ENCODE measurements at regions not wholly inside any gene's neighbourhood (a gene's known extent, or its start where the extent isn't known, plus 50 kb on each side); places are given as distances from the start of the nearest gene placed in this dataset.

GRCh38 chr6:47093169-47093568, 51.0 kb upstream of the ADGRF1 start:
- no peaks in the 10 kb centered on the region for H3K27me3 ChIP-seq (ENCODE audit: insufficient read depth, low read length)
- Mint-ChIP-seq H3K4me3 (no peak overlapping the region), H3K27ac (no peak overlapping the region), H3K36me3 (no peaks in the 10 kb centered on the region), H3K27me3 (no peaks in the 10 kb centered on the region), H3K4me1 (no peaks in the 10 kb centered on the region), H3K9me3 (peaks cover 0 to 5% (median 0%) of the 10 kb centered on the region in 8 donors)
- H3K4me3 ChIP-seq (ENCODE audit: low read length in 2 of 2), result no peak overlapping the region
- intact Hi-C loops (cut with micrococcal nuclease), result no loop called here
- H3K9me3 ChIP-seq (ENCODE audit: control insufficient read depth in 1 of 2, low read length in 2 of 2), result no peaks in the 10 kb centered on the region
- CTCF ChIA-PET (ENCODE audit: partially characterized antibody), result interaction anchor here (0.6 kb wide), 1 partner anchor 1327 kb away, joined by 3 read pairs; no protein-coding TSS in a partner anchor
- no peak overlapping the region for H3K27ac ChIP-seq (ENCODE audit: low read depth, low read length)
- POLR2A ChIA-PET (ENCODE audit: partially characterized antibody), result no interaction called here
- no peaks in the 10 kb centered on the region for H3K4me1 ChIP-seq (ENCODE audit: insufficient read depth, low read length)
- no peak for DNase-seq
- no peaks in the 10 kb centered on the region for H3K36me3 ChIP-seq (ENCODE audit: insufficient read depth, low read length)

DNA sequence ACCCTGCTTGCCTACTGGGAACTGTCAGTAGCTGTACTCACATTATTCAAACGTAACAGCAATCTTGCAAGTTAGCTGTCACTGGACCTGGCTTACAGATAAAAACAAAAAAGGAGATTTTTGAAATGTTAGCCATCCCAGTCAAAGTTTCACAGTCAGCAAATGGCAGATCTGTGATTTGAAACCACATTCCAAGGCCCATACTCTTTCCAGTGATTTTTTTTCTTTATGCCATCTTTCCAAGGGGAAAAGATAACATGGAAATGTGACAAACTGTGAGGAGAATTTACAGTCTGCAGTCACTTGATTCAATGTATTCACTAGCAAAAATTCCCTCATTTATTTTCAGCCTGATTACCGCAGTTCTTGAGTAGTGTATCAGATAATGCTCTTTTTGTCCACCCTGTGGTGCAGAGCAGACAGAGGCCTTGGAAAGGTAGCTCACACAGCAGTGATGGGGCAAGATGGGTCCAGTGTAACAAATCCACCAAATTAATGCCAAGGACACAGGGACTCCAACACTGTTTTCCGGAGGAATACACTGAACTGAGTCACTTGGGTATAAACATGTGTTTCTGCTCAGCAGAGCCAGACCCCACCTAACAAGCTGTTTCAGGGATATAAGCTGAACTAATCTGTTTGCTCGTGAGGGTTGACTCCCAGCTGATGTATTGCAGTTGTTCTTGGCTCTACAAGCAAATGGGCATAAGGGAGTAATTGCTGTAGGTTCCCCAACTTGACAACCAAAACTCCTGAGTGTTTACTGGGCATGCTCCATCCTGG, 49.9 kb upstream of the ADGRF1 start:
- no peak overlapping the region for H3K27ac Mint-ChIP-seq
- H3K27me3 Mint-ChIP-seq, result no peaks in the 10 kb centered on the region
- no peaks in the 10 kb centered on the region for H3K27me3 ChIP-seq (ENCODE audit: insufficient read depth, low read length)
- no peak for DNase-seq
- ChIA-PET CTCF (ENCODE audit: partially characterized antibody) (no interaction called here), POLR2A (ENCODE audit: partially characterized antibody) (no interaction called here)
- H3K4me3 Mint-ChIP-seq, result no peak overlapping the region
- H3K4me1 Mint-ChIP-seq, result no peaks in the 10 kb centered on the region
- no peak overlapping the region for H3K4me3 ChIP-seq (ENCODE audit: low read length in 2 of 2)
- no peaks in the 10 kb centered on the region for H3K36me3 ChIP-seq (ENCODE audit: insufficient read depth, low read length)
- peaks cover 0 to 6% (median 0%) of the 10 kb centered on the region in 8 donors for H3K9me3 Mint-ChIP-seq
- H3K36me3 Mint-ChIP-seq, result no peaks in the 10 kb centered on the region
- no peak overlapping the region for H3K27ac ChIP-seq (ENCODE audit: low read depth, low read length)
- intact Hi-C loops (cut with micrococcal nuclease), result no loop called here
- H3K9me3 ChIP-seq (ENCODE audit: control insufficient read depth in 1 of 2, low read length in 2 of 2), result no peaks in the 10 kb centered on the region
- H3K4me1 ChIP-seq (ENCODE audit: insufficient read depth, low read length), result no peaks in the 10 kb centered on the region

Measured in CD4-positive, alpha-beta memory T cell (primary cell).